Suprapubic skin (tissue), 4 donors: ENCODE measurements at regions not wholly inside any gene's neighbourhood (a gene's known extent, or its start where the extent isn't known, plus 50 kb on each side); places are given as distances from the start of the nearest gene placed in this dataset.

ENCODE experiments used
- DNase-seq, 2 donors: peaks; one replicate each; pipeline ENCODE4 v3.0.0-alpha.2; 2019; ENCODE audit warnings: low spot score in 2 of 2
- H3K27ac ChIP-seq: fragments of 200-600 bp; sonication (generic); one replicate; pipeline ENCODE4 v1.5.1; 2019
- H3K27me3 ChIP-seq: fragments of 200-600 bp; sonication (generic); one replicate; pipeline ENCODE4 v1.5.1; 2019
- H3K36me3 ChIP-seq: fragments of 200-600 bp; sonication (generic); one replicate; pipeline ENCODE4 v1.5.1; 2019
- H3K4me1 ChIP-seq: fragments of 200-600 bp; sonication (generic); one replicate; pipeline ENCODE4 v1.5.1; 2019
- H3K4me3 ChIP-seq: fragments of 200-600 bp; sonication (generic); one replicate; pipeline ENCODE4 v1.5.1; 2019; ENCODE audit warnings: mild to moderate bottlenecking
- H3K9me3 ChIP-seq: fragments of 200-600 bp; sonication (generic); one replicate; pipeline ENCODE4 v1.5.1; 2019
- EP300 ChIP-seq: sonication (generic); formaldehyde crosslinking; IDR thresholded peaks from one replicate; pipeline ENCODE4 v1.6.1; 2017; ENCODE audit warnings: antibody characterized with exemption
- POLR2A ChIP-seq, 2 donors: fragments of 450-650 bp; IDR thresholded peaks; one replicate each; pipeline ENCODE4 v1.6.1; 2017; ENCODE audit warnings: antibody characterized with exemption in 2 of 2, mild to moderate bottlenecking in 2 of 2, moderate library complexity in 2 of 2
- POLR2AphosphoS5 ChIP-seq, 3 donors: sonication (generic); formaldehyde crosslinking; IDR thresholded peaks; one replicate each; pipeline ENCODE4 v1.6.1; 2017; ENCODE audit warnings: antibody characterized with exemption in 3 of 3
- WGBS: methylation state at CpG from one replicate; pipeline ENCODE4 v1.1.5; 2018; 5-methylcytosine and 5-hydroxymethylcytosine counted together
- TF ChIP-seq, protein P1 (sequence below), 2 donors: fragments of 200-600 bp in 1 of 2; fragments of 450-650 bp in 1 of 2; sonication (generic) in 1 of 2; IDR thresholded peaks; one replicate each; pipeline ENCODE4 v1.5.1; 2016 to 2019; ENCODE audit warnings: antibody characterized with exemption in 2 of 2, mild to moderate bottlenecking in 1 of 2, moderate library complexity in 1 of 2

DNA sequence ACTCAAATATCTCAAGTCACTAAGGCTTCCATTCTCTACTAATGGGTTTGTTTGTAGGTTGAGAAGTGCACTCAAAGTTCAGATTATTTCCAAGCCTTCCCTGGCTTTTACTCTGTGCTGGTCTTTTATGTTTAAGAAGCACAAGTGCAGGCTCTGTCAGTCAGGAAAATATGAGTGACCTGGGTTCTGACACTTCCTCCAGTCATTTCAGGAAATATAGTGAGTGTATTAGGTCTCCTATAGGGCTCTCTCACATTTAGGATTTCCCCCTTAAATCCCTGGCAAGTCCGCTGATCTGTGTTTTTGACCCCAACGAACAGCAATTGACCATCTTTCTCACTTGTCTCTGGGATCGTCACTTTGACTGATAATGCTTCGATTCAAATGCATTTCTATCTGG is 210.2 kb downstream of the ARPP21 start:
- Histone ChIP-seq H3K4me3 (no peak overlapping the region), H3K36me3 (no peaks in the 10 kb centered on the region), H3K4me1 (no peaks in the 10 kb centered on the region), H3K27ac (no peak overlapping the region), H3K27me3 (no peaks in the 10 kb centered on the region), H3K9me3 (no peaks in the 10 kb centered on the region)
- DNase-seq = no peak
- TF ChIP-seq, protein P1, sequence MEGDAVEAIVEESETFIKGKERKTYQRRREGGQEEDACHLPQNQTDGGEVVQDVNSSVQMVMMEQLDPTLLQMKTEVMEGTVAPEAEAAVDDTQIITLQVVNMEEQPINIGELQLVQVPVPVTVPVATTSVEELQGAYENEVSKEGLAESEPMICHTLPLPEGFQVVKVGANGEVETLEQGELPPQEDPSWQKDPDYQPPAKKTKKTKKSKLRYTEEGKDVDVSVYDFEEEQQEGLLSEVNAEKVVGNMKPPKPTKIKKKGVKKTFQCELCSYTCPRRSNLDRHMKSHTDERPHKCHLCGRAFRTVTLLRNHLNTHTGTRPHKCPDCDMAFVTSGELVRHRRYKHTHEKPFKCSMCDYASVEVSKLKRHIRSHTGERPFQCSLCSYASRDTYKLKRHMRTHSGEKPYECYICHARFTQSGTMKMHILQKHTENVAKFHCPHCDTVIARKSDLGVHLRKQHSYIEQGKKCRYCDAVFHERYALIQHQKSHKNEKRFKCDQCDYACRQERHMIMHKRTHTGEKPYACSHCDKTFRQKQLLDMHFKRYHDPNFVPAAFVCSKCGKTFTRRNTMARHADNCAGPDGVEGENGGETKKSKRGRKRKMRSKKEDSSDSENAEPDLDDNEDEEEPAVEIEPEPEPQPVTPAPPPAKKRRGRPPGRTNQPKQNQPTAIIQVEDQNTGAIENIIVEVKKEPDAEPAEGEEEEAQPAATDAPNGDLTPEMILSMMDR (IDR thresholded peaks at IDR 0.05) = no peak
- WGBS = 90% methylated on average over 4 of the region's 4 CpGs

DNA sequence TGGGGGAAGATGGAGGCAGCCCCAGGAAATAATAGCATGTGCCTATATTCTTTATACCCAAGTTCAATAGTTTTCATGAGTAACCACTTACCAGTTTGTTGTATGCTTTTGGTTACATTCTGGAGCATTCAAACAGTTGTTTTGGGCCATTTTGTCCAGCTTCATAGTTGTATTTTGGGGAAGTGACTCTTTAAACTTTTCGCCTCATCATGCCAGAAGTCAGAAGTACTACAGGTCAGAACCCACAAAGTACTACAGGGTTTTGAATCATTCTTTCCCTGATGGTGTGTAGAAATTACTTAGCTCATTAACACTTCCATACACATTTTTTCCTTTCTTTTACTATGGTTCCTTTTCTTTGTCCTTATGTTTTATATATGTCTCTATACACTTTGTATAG is 210.6 kb downstream of the ARPP21 start:
- 97% methylated on average over 1 of the region's 1 CpG for WGBS
- no peak for DNase-seq
- no peaks in the 10 kb centered on the region for H3K27me3 ChIP-seq
- no peaks in the 10 kb centered on the region for H3K9me3 ChIP-seq
- H3K4me3 ChIP-seq = no peak overlapping the region
- no peaks in the 10 kb centered on the region for H3K36me3 ChIP-seq
- no peaks in the 10 kb centered on the region for H3K4me1 ChIP-seq
- H3K27ac ChIP-seq = no peak overlapping the region
- TF ChIP-seq, protein P1 (IDR thresholded peaks at IDR 0.05) = no peak
- TF ChIP-seq POLR2AphosphoS5 (IDR thresholded peaks at IDR 0.05) = no peak
- TF ChIP-seq POLR2A (IDR thresholded peaks at IDR 0.05) = no peak
- no peak for TF ChIP-seq EP300

DNA sequence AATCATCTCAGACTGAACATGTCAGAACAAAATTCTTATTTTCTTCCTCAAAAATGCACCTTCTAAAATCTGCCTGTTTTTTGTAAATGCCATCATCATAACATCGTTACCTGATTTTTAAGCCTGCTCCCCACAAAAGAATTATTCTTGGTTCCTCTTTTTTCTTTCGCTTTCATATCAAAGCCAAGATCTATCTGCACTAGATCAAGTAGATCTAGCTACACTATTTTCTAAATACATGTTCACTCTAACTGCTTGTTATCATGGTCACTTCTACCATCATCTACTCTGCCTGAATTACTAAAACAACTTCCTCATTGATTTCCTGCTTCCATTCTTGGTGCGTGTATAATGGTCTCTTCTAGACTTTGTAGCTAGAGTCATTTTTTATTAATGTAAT is 217.7 kb downstream of the ARPP21 start:
- DNase-seq = no peak
- Histone ChIP-seq H3K4me1 (no peaks in the 10 kb centered on the region), H3K9me3 (no peaks in the 10 kb centered on the region), H3K4me3 (no peak overlapping the region), H3K36me3 (no peaks in the 10 kb centered on the region), H3K27me3 (no peaks in the 10 kb centered on the region), H3K27ac (no peak overlapping the region)
- no peak for TF ChIP-seq POLR2AphosphoS5 (IDR thresholded peaks at IDR 0.05)
- no peak for TF ChIP-seq EP300
- 65% methylated on average over 3 of the region's 3 CpGs for WGBS

DNA sequence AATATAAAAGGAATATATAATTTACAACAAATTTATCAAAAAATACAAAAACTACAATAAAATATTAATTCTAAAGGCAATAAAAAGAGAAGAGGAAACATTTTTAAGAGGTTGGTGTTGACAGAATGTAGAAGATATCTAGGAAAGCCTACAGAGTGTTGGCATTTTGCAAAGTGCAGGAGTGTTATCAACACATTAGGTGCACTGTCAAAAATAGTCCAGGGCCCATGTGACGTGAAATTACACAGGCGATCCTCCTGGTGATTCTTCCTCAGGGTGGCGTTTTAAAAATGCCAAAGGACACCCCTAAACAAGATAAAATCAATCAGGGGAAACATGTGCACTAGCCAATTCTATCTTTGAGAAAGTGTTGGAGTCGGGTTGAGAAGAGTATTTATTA is 222.7 kb downstream of the ARPP21 start:
- 72% methylated on average over 4 of the region's 4 CpGs for WGBS
- Histone ChIP-seq H3K4me1 (no peaks in the 10 kb centered on the region), H3K4me3 (no peak overlapping the region), H3K27ac (no peak overlapping the region), H3K36me3 (no peaks in the 10 kb centered on the region), H3K27me3 (no peaks in the 10 kb centered on the region), H3K9me3 (no peaks in the 10 kb centered on the region)
- TF ChIP-seq, protein P1 (IDR thresholded peaks at IDR 0.05) = no peak
- TF ChIP-seq EP300 (no peak), POLR2AphosphoS5 (IDR thresholded peaks at IDR 0.05) (no peak), POLR2A (IDR thresholded peaks at IDR 0.05) (no peak)
- DNase-seq = no peak

DNA sequence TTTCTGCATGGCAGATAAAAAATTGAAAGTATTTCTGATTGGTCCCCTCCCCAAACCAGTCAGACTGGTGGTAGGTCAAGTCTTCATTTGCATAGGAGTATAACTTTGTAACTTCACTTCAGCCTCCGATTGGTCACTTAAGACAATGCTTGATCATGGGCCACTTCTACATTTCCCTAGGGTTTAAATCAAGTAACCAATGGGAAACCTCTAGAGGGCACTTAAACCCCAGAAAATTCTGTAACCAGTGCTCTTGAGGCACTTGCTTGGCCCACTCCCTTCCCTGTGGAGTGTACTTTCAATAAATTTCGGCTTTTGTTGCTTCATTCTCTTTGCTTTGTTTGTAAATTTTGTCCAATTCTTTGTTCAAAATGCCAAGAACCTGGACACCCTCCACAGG is 225.5 kb downstream of the ARPP21 start:
- WGBS = 89% methylated on average over 2 of the region's 2 CpGs

DNA sequence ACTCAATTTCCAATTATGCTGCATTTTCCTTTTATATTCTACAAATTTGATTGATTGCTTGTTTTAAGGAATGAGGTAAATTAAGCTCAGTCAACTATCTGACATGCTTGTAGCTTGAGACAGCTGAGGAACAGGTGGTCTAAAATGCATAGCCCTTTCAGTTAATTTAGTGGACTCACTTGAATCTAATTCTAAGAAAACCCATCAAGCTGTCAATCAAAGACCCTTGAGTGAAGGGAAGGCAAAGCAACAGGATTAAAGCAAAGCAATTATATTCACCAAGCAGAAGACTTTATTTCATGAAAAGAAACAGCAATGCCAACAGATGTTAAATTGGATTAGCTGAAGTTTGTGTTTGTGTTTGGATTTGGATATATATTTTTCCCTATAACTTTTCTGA is 228.5 kb downstream of the ARPP21 start:
- no peak for DNase-seq
- H3K27ac ChIP-seq = no peak overlapping the region
- H3K36me3 ChIP-seq = no peaks in the 10 kb centered on the region
- no peak overlapping the region for H3K4me3 ChIP-seq
- no peak for TF ChIP-seq POLR2A (IDR thresholded peaks at IDR 0.05)
- no peaks in the 10 kb centered on the region for H3K4me1 ChIP-seq
- H3K9me3 ChIP-seq = no peaks in the 10 kb centered on the region
- H3K27me3 ChIP-seq = no peaks in the 10 kb centered on the region

More for the DNA sequence above, 225.5 kb downstream of the ARPP21 start:
- H3K4me1 ChIP-seq = no peaks in the 10 kb centered on the region
- H3K27ac ChIP-seq = no peak overlapping the region
- no peak for DNase-seq
- no peaks in the 10 kb centered on the region for H3K36me3 ChIP-seq
- no peaks in the 10 kb centered on the region for H3K27me3 ChIP-seq
- no peaks in the 10 kb centered on the region for H3K9me3 ChIP-seq
- TF ChIP-seq, protein P1 (IDR thresholded peaks at IDR 0.05) = no peak
- TF ChIP-seq POLR2A (IDR thresholded peaks at IDR 0.05) (no peak), POLR2AphosphoS5 (IDR thresholded peaks at IDR 0.05) (no peak), EP300 (no peak)
- H3K4me3 ChIP-seq = no peak overlapping the region
